ENCODE measurements at regions not wholly inside any gene's neighbourhood (a gene's known extent, or its start where the extent isn't known, plus 50 kb on each side); places are given as distances from the start of the nearest gene placed in this dataset.

DNA sequence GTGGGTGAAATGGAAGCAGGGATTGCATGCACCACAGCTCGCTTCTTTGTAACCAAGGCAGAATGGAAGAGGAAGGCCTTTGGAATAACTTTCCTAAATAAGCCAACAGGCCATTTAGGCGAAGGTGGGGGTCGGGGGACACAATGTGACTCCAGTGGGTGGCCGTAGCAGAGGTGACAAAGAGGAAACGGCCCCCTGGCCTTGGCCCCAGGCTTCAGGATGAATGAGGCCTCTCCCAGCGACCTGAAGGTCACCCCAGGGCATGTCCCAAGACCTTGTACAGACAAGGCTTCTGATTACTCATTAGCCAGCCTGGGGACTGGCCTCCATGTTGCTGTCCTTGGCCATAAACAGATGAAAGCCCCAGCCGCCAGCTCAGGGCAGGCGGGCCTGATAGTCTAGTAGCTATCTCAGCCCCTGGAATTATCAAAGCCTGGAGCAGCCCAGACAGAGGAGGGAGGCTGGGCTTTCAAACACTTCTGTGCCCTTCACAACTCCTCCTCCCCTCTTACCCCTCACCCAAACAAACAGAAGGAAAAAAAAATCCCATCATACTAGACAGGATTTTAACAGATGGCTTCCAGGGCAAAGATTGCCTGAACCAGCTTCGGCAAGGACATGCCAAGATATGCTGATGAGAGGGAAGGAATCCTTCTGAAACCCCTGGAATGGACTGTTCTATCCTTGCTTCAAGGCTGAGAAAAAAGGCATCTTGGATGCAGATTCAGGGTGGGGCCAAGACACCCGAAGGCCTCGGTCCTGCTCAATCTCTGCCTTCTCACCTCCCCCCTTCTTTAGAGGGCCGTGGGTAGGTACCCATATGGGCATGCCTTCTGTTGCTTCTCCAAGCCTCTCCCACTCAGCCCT, 142.3 kb upstream of the PARP11 start (continued):
- peak; percentile 75 for TF ChIP-seq HNF4G (IDR thresholded peaks at IDR 0.05; ENCODE audit: borderline replicate concordance, low read depth, low read length)
- TF ChIP-seq HNF4G (CRISPR knock-in tag; IDR thresholded peaks at IDR 0.05; ENCODE audit: borderline replicate concordance, low read depth) = peak; percentile 92
- TF ChIP-seq SCMH1 (CRISPR knock-in tag; IDR thresholded peaks at IDR 0.05; ENCODE audit: borderline replicate concordance) = no peak
- 0 out of 2 replicates have a peak, but pooled peaks have one; percentile 73 for TF ChIP-seq ZNF232 (CRISPR knock-in tag; IDR thresholded peaks at IDR 0.05; ENCODE audit: borderline replicate concordance)
- TF ChIP-seq, protein P1, sequence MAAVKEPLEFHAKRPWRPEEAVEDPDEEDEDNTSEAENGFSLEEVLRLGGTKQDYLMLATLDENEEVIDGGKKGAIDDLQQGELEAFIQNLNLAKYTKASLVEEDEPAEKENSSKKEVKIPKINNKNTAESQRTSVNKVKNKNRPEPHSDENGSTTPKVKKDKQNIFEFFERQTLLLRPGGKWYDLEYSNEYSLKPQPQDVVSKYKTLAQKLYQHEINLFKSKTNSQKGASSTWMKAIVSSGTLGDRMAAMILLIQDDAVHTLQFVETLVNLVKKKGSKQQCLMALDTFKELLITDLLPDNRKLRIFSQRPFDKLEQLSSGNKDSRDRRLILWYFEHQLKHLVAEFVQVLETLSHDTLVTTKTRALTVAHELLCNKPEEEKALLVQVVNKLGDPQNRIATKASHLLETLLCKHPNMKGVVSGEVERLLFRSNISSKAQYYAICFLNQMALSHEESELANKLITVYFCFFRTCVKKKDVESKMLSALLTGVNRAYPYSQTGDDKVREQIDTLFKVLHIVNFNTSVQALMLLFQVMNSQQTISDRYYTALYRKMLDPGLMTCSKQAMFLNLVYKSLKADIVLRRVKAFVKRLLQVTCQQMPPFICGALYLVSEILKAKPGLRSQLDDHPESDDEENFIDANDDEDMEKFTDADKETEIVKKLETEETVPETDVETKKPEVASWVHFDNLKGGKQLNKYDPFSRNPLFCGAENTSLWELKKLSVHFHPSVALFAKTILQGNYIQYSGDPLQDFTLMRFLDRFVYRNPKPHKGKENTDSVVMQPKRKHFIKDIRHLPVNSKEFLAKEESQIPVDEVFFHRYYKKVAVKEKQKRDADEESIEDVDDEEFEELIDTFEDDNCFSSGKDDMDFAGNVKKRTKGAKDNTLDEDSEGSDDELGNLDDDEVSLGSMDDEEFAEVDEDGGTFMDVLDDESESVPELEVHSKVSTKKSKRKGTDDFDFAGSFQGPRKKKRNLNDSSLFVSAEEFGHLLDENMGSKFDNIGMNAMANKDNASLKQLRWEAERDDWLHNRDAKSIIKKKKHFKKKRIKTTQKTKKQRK (IDR thresholded peaks at IDR 0.05; ENCODE audit: low read length) = no peak
- peak; percentile 24; the same call in 1 of the 2 replicates for TF ChIP-seq BHLHE40 (IDR thresholded peaks at IDR 0.05; ENCODE audit: low read length)
- TF ChIP-seq, protein P2, sequence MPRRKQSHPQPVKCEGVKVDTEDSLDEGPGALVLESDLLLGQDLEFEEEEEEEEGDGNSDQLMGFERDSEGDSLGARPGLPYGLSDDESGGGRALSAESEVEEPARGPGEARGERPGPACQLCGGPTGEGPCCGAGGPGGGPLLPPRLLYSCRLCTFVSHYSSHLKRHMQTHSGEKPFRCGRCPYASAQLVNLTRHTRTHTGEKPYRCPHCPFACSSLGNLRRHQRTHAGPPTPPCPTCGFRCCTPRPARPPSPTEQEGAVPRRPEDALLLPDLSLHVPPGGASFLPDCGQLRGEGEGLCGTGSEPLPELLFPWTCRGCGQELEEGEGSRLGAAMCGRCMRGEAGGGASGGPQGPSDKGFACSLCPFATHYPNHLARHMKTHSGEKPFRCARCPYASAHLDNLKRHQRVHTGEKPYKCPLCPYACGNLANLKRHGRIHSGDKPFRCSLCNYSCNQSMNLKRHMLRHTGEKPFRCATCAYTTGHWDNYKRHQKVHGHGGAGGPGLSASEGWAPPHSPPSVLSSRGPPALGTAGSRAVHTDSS (CRISPR knock-in tag; conservative IDR thresholded peaks at IDR 0.05) = no peak
- TF ChIP-seq BCL6 (CRISPR knock-in tag; IDR thresholded peaks at IDR 0.05) = peak; percentile 95
- TF ChIP-seq ZNF136 (CRISPR knock-in tag; IDR thresholded peaks at IDR 0.05; ENCODE audit: low read depth) = 0 out of 2 replicates have a peak, but pooled peaks have one; percentile 4
- TF ChIP-seq NFKBIZ (CRISPR knock-in tag; IDR thresholded peaks at IDR 0.05) = 0 out of 2 replicates have a peak, but pooled peaks have one; percentile 73
- TF ChIP-seq KLF16 (CRISPR knock-in tag; IDR thresholded peaks at IDR 0.05) = peak in 1 of 2 experiments; percentile 69; a peak in 1 of 4 replicates
- peak; percentile 97 for TF ChIP-seq NR2F1 (CRISPR knock-in tag; IDR thresholded peaks at IDR 0.05)
- no peak for TF ChIP-seq GLI4 (CRISPR knock-in tag; IDR thresholded peaks at IDR 0.05; ENCODE audit: borderline replicate concordance)
- no peak for TF ChIP-seq ZBTB1 (CRISPR knock-in tag; IDR thresholded peaks at IDR 0.05; ENCODE audit: borderline replicate concordance)
- TF ChIP-seq HDAC2 (CRISPR knock-in tag; IDR thresholded peaks at IDR 0.05) = peak; percentile 89
- TF ChIP-seq ZNF780A (CRISPR knock-in tag; IDR thresholded peaks at IDR 0.05) = no peak
- peak; percentile 80 for TF ChIP-seq KDM4B (CRISPR knock-in tag; IDR thresholded peaks at IDR 0.05)
- TF ChIP-seq, protein P3, sequence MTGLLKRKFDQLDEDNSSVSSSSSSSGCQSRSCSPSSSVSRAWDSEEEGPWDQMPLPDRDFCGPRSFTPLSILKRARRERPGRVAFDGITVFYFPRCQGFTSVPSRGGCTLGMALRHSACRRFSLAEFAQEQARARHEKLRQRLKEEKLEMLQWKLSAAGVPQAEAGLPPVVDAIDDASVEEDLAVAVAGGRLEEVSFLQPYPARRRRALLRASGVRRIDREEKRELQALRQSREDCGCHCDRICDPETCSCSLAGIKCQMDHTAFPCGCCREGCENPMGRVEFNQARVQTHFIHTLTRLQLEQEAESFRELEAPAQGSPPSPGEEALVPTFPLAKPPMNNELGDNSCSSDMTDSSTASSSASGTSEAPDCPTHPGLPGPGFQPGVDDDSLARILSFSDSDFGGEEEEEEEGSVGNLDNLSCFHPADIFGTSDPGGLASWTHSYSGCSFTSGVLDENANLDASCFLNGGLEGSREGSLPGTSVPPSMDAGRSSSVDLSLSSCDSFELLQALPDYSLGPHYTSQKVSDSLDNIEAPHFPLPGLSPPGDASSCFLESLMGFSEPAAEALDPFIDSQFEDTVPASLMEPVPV (CRISPR knock-in tag; IDR thresholded peaks at IDR 0.05) = peak; percentile 64
- TF ChIP-seq SETDB1 (CRISPR knock-in tag; IDR thresholded peaks at IDR 0.05; ENCODE audit: borderline replicate concordance) = no peak
- no peak for TF ChIP-seq ZNF296 (CRISPR knock-in tag; conservative IDR thresholded peaks at IDR 0.05)
- no peak for TF ChIP-seq FOXP1 (IDR thresholded peaks at IDR 0.05)
- peak; percentile 87 for TF ChIP-seq FOXP1 (CRISPR knock-in tag; IDR thresholded peaks at IDR 0.05)
- TF ChIP-seq FOXA3 (CRISPR knock-in tag; IDR thresholded peaks at IDR 0.05) = peak; percentile 82
- peak; percentile 45; the same call in 1 of the 2 replicates for TF ChIP-seq RAD21 (CRISPR knock-in tag; IDR thresholded peaks at IDR 0.05)
